Right atrium auricular region (tissue), 2 donors: ENCODE measurements at regions not wholly inside any gene's neighbourhood (a gene's known extent, or its start where the extent isn't known, plus 50 kb on each side); places are given as distances from the start of the nearest gene placed in this dataset.

Experiments
- DNase-seq: peaks from one replicate; pipeline ENCODE4 v3.0.0-alpha.2; 2019; ENCODE audit warnings: low spot score
- H3K27ac ChIP-seq, 2 donors: fragments of 200-600 bp; sonication (generic); 1 replicate in 1 of 2; 2 replicates in 1 of 2; pipeline ENCODE4 v1.5.1; 2016 to 2019
- H3K27me3 ChIP-seq, 2 donors: fragments of 200-600 bp; sonication (generic); one replicate each; pipeline versions ENCODE4 v1.5.1 to v1.6.0; 2017 to 2019
- H3K36me3 ChIP-seq: fragments of 200-600 bp; sonication (generic); one replicate; pipeline ENCODE4 v1.5.1; 2016
- H3K4me1 ChIP-seq, 2 donors: fragments of 200-600 bp; sonication (generic); one replicate each; pipeline versions ENCODE4 v1.5.1 to v1.6.0; 2017 to 2019
- H3K4me3 ChIP-seq, 2 donors: fragments of 200-600 bp; sonication (generic); 1 replicate in 1 of 2; 2 replicates in 1 of 2; pipeline ENCODE4 v1.5.1; 2017 to 2019; ENCODE audit warnings: mild to moderate bottlenecking in 1 of 2, moderate library complexity in 1 of 2
- H3K9me3 ChIP-seq, 2 donors: fragments of 200-600 bp; sonication (generic); one replicate each; pipeline ENCODE4 v1.5.1; 2019
- CTCF ChIP-seq, 2 donors: fragments of 200-600 bp; sonication (generic); IDR thresholded peaks; one replicate each; pipeline ENCODE4 v1.5.1; 2019; ENCODE audit warnings: antibody characterized with exemption in 2 of 2

DNA sequence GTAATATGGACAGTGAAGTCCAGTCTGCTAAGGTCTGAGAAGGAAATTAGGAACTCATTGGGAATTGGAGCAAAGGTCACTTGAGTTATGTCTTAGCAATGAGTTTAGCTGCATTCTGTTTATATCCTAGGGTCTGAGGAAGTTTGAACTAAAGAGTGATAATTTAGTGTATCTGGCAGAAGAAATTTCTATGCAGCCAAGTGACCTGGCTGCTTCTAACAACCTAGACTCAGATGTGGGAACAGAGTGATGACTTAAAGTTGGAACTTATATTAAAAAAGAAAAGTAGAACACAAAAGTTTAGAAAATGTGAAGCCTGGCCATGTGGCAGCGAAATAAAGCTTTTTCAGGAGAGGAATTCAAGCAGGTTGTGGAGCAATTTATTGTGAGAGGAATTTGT lies 106.2 kb downstream of the PRDM9 start:
- no peak for TF ChIP-seq CTCF (IDR thresholded peaks at IDR 0.05)
- Histone ChIP-seq H3K4me1 (no peaks in the 10 kb centered on the region), H3K27me3 (no peaks in the 10 kb centered on the region), H3K4me3 (no peak overlapping the region), H3K9me3 (peaks cover 0 to 5% of the 10 kb centered on the region in 2 donors), H3K27ac (no peak overlapping the region), H3K36me3 (no peaks in the 10 kb centered on the region)
- no peak for DNase-seq

GRCh38 chr5:23614422-23614821 lies 107.0 kb downstream of the PRDM9 start:
- Histone ChIP-seq H3K27ac (no peak overlapping the region), H3K27me3 (no peaks in the 10 kb centered on the region), H3K9me3 (no peaks in the 10 kb centered on the region), H3K36me3 (no peaks in the 10 kb centered on the region), H3K4me3 (no peak overlapping the region), H3K4me1 (no peaks in the 10 kb centered on the region)
- TF ChIP-seq CTCF (IDR thresholded peaks at IDR 0.05) = no peak
- no peak for DNase-seq

DNA sequence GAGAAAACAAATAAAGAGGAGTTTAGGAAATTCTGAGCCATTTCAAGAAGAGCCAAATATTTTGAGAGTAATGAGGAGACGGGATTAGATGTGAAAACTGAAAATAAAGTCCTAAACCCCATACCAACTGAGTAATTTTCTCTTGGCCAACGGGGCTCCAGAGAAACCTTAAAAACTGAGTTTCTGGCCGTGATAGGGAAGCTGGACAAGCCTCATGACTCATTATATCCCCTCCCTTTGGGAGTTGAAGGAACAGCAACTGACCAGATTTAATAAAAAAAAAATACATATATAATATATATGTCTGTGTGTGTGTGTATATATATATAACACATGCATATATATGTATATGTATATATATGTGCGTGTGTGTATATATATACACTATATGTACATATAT lies 119.6 kb downstream of the PRDM9 start:
- Histone ChIP-seq H3K27ac (no peak overlapping the region), H3K9me3 (no peaks in the 10 kb centered on the region), H3K4me3 (no peak overlapping the region), H3K36me3 (no peaks in the 10 kb centered on the region), H3K27me3 (no peaks in the 10 kb centered on the region), H3K4me1 (no peaks in the 10 kb centered on the region)
- no peak for TF ChIP-seq CTCF (IDR thresholded peaks at IDR 0.05)
- no peak for DNase-seq

DNA sequence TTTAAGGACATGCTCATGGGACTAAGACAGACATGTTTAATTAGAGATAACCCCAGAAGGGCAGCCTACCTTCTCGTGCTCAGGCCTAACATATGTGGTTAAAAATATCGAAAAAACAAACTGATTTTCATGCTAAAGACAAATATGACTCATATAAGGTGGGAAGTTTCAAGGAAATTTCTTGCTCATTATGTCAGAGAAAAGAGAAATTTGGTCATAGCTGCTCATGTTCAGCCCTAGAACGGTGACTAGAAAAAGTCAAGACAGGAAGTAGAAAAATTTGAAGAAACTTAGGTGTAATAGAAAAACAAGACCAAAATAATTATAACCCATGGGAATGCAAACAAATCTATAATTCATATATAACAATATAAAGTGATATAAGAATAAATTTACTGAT lies 120.6 kb downstream of the PRDM9 start:
- no peaks in the 10 kb centered on the region for H3K36me3 ChIP-seq
- no peak for DNase-seq
- TF ChIP-seq CTCF (IDR thresholded peaks at IDR 0.05) = no peak
- no peak overlapping the region for H3K4me3 ChIP-seq
- H3K27ac ChIP-seq = no peak overlapping the region
- H3K4me1 ChIP-seq = no peaks in the 10 kb centered on the region
- H3K9me3 ChIP-seq = no peaks in the 10 kb centered on the region
- H3K27me3 ChIP-seq = no peaks in the 10 kb centered on the region

GRCh38 chr5:23629396-23629795 lies 122.0 kb downstream of the PRDM9 start:
- Histone ChIP-seq H3K27me3 (no peaks in the 10 kb centered on the region), H3K4me1 (no peaks in the 10 kb centered on the region), H3K36me3 (no peaks in the 10 kb centered on the region), H3K27ac (no peak overlapping the region), H3K9me3 (no peaks in the 10 kb centered on the region), H3K4me3 (no peak overlapping the region)
- no peak for DNase-seq
- TF ChIP-seq CTCF (IDR thresholded peaks at IDR 0.05) = no peak

DNA sequence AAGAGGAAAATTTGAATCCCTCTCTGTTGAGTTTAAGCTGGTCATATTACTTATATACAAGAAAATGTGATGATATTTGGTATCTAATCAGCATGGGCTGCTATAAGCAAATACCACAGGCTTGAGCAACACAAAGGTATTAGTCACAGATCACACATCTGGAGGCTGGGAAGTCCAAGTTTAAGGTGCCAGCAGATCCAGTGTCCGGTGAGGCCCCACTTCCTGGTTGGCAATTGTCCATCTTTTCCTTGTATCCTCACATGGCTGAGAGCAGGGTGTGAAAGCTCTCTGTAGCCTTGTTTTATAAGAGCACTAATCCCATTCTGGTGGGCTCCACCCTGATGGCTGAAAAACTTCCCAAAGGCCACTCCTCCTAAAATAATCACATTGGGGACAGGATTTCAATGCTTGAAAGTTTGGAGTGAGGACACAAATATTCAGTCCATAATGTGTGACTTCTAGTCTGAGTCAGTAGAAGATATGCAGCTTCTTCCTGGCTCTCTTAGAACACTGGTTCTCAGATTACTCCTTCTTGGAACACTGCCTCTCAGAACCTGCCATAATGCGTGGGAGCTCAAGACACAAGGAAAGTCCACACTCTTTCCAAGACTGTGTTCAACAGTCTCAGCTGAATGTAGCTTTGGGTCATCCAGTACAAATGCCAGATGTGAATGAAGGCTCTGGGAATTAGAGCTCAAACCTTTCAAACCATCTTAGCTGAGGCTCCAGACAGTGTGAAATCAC lies 124.1 kb downstream of the PRDM9 start:
- Histone ChIP-seq H3K27me3 (no peaks in the 10 kb centered on the region), H3K4me1 (no peaks in the 10 kb centered on the region), H3K27ac (no peak overlapping the region), H3K36me3 (no peaks in the 10 kb centered on the region), H3K9me3 (no peaks in the 10 kb centered on the region), H3K4me3 (no peak overlapping the region)
- DNase-seq = no peak
- TF ChIP-seq CTCF (IDR thresholded peaks at IDR 0.05) = no peak
